ENCODE measurements at regions not wholly inside any gene's neighbourhood (a gene's known extent, or its start where the extent isn't known, plus 50 kb on each side); places are given as distances from the start of the nearest gene placed in this dataset.

DNA sequence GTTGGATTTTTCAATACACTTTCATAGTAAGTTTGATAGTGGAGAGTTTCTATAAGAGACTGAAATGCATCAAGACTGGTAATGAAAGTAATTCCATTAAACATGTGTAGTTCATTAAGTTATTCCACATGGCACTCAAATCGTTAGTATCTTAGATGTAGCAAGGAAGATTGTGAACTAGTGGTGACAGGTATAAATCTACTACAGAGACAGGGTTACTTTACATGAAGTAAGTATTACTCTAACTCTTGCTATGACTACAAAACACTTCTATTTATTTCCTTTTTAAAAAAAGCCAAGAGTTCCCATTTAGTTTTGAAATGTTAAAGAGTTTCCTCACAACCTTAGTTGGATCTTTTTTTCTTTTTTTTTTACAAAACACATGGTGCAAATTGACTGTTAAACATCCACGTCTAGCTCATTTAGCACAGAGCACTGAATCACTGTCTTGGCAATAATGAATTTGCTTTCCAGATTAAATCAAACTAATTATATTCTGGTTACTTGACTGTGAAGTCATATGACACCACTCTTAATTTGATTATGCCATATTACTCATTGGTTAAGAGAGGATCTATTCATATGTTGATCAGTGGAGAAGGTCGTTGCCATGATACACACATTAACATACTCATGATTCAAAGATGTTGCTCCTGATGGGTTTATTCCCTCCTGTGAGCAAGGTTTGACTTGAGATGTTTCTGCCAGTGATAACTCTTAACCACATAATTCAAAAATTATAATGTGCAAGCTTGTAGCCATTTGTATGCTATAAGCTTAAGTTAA lies 644.8 kb downstream of the EFNA5 start:
- Mint-ChIP-seq H3K4me3 (ENCODE audit: unreplicated experiment) (no peak overlapping the region), H3K9me3 (ENCODE audit: unreplicated experiment) (no peaks in the 10 kb centered on the region), H3K4me1 (ENCODE audit: insufficient read depth, unreplicated experiment) (peaks cover 8% of the 10 kb centered on the region), H3K27ac (ENCODE audit: low read depth, unreplicated experiment) (no peak overlapping the region), H3K36me3 (ENCODE audit: insufficient read depth, unreplicated experiment) (no peaks in the 10 kb centered on the region), H3K27me3 (ENCODE audit: insufficient read depth, unreplicated experiment) (no peaks in the 10 kb centered on the region)
- ChIA-PET CTCF (no interaction called here), POLR2A (no interaction called here)
- intact Hi-C loops (cut with micrococcal nuclease) = no loop called here
- TF ChIP-seq, protein P1, sequence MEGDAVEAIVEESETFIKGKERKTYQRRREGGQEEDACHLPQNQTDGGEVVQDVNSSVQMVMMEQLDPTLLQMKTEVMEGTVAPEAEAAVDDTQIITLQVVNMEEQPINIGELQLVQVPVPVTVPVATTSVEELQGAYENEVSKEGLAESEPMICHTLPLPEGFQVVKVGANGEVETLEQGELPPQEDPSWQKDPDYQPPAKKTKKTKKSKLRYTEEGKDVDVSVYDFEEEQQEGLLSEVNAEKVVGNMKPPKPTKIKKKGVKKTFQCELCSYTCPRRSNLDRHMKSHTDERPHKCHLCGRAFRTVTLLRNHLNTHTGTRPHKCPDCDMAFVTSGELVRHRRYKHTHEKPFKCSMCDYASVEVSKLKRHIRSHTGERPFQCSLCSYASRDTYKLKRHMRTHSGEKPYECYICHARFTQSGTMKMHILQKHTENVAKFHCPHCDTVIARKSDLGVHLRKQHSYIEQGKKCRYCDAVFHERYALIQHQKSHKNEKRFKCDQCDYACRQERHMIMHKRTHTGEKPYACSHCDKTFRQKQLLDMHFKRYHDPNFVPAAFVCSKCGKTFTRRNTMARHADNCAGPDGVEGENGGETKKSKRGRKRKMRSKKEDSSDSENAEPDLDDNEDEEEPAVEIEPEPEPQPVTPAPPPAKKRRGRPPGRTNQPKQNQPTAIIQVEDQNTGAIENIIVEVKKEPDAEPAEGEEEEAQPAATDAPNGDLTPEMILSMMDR (IDR thresholded peaks at IDR 0.05; ENCODE audit: unreplicated experiment) = no peak
- DNase-seq (ENCODE audit: unreplicated experiment) = no peak
- BruUV-seq (replicated peaks) = no TSS peak

- peak overlapping the region; percentile 6 for H3K27ac Mint-ChIP-seq (ENCODE audit: low read depth, unreplicated experiment)
- no peak overlapping the region for H3K4me3 Mint-ChIP-seq (ENCODE audit: unreplicated experiment)
- intact Hi-C loops (cut with micrococcal nuclease) = no loop called here
- ChIA-PET POLR2A (interaction anchor here (1.1 kb wide), 1 partner anchor 9 kb away, joined by 3 read pairs; no protein-coding TSS in a partner anchor), CTCF (interaction anchor here (0.6 kb wide), 1 partner anchor 441 kb away, joined by 3 read pairs; no protein-coding TSS in a partner anchor)
- TF ChIP-seq, protein P1 (IDR thresholded peaks at IDR 0.05; ENCODE audit: unreplicated experiment) = no peak
- no peak for DNase-seq (ENCODE audit: unreplicated experiment)
- no TSS peak for BruUV-seq (replicated peaks)
- H3K36me3 Mint-ChIP-seq (ENCODE audit: insufficient read depth, unreplicated experiment) = no peaks in the 10 kb centered on the region
- H3K4me1 Mint-ChIP-seq (ENCODE audit: insufficient read depth, unreplicated experiment) = peaks cover 8% of the 10 kb centered on the region
- no peaks in the 10 kb centered on the region for H3K9me3 Mint-ChIP-seq (ENCODE audit: unreplicated experiment)
- H3K27me3 Mint-ChIP-seq (ENCODE audit: insufficient read depth, unreplicated experiment) = no peaks in the 10 kb centered on the region
Measured at GRCh38 chr5:107023732-107024131, 647.0 kb downstream of the EFNA5 start.

GRCh38 chr5:107021575-107021974 lies 649.2 kb downstream of the EFNA5 start:
- TF ChIP-seq, protein P1 (IDR thresholded peaks at IDR 0.05; ENCODE audit: unreplicated experiment) = no peak
- DNase-seq (ENCODE audit: unreplicated experiment) = no peak
- H3K27ac Mint-ChIP-seq (ENCODE audit: low read depth, unreplicated experiment) = no peak overlapping the region
- H3K4me1 Mint-ChIP-seq (ENCODE audit: insufficient read depth, unreplicated experiment) = peaks cover 8% of the 10 kb centered on the region
- POLR2A ChIA-PET = no interaction called here
- H3K27me3 Mint-ChIP-seq (ENCODE audit: insufficient read depth, unreplicated experiment) = no peaks in the 10 kb centered on the region
- H3K9me3 Mint-ChIP-seq (ENCODE audit: unreplicated experiment) = peaks cover 6% of the 10 kb centered on the region
- no peaks in the 10 kb centered on the region for H3K36me3 Mint-ChIP-seq (ENCODE audit: insufficient read depth, unreplicated experiment)
- CTCF ChIA-PET = interaction anchor here (0.7 kb wide), 1 partner anchor 550 kb away, joined by 3 read pairs; no protein-coding TSS in a partner anchor
- H3K4me3 Mint-ChIP-seq (ENCODE audit: unreplicated experiment) = no peak overlapping the region
- intact Hi-C loops (cut with micrococcal nuclease) = no loop called here
- BruUV-seq (replicated peaks) = no TSS peak

DNA sequence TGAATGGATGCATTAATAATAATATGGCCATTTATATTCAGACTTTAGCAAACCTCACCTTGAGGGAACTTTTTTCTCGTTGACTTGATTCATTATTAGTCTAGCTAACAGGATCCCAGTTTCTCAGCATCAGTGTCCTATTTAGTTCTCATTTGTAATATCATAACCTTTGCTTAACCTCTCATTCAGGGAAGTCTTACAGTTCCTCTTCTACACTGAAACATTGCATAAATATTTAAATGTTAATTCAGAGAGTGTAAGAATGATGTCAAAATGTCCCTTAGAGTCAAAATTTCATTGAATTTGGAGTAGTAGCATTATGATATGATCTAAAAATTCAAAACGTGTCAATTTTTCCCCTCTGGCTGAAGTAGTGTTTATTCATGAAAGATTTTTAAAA lies 650.1 kb downstream of the EFNA5 start:
- intact Hi-C loops (cut with micrococcal nuclease) = no loop called here
- DNase-seq (ENCODE audit: unreplicated experiment) = no peak
- H3K27ac Mint-ChIP-seq (ENCODE audit: low read depth, unreplicated experiment) = no peak overlapping the region
- H3K4me1 Mint-ChIP-seq (ENCODE audit: insufficient read depth, unreplicated experiment) = peaks cover 8% of the 10 kb centered on the region
- H3K4me3 Mint-ChIP-seq (ENCODE audit: unreplicated experiment) = no peak overlapping the region
- peaks cover 6% of the 10 kb centered on the region for H3K9me3 Mint-ChIP-seq (ENCODE audit: unreplicated experiment)
- no TSS peak for BruUV-seq (replicated peaks)
- H3K36me3 Mint-ChIP-seq (ENCODE audit: insufficient read depth, unreplicated experiment) = no peaks in the 10 kb centered on the region
- TF ChIP-seq, protein P1 (IDR thresholded peaks at IDR 0.05; ENCODE audit: unreplicated experiment) = no peak
- H3K27me3 Mint-ChIP-seq (ENCODE audit: insufficient read depth, unreplicated experiment) = no peaks in the 10 kb centered on the region
- CTCF ChIA-PET = interaction anchor here (0.7 kb wide), 1 partner anchor 549 kb away, joined by 3 read pairs; no protein-coding TSS in a partner anchor
- POLR2A ChIA-PET = no interaction called here

All from MCF 10A (cell line).